ENCODE measurements at regions not wholly inside any gene's neighbourhood (a gene's known extent, or its start where the extent isn't known, plus 50 kb on each side); places are given as distances from the start of the nearest gene placed in this dataset.

- TF ChIP-seq CTCF (IDR thresholded peaks at IDR 0.05; ENCODE audit: insufficient read depth in 1 of 2, low read depth in 1 of 2, low read length in 1 of 2, severe bottlenecking in 1 of 2, unreplicated experiment in 1 of 2) = no peak
- DNase-seq = no peak
- no peaks in the 10 kb centered on the region for H3K36me3 ChIP-seq (ENCODE audit: control insufficient read depth, insufficient read depth, low read length)
- Mint-ChIP-seq H3K9me3 (ENCODE audit: unreplicated experiment) (peaks cover 13% of the 10 kb centered on the region), H3K27ac (ENCODE audit: unreplicated experiment) (no peak overlapping the region), H3K4me1 (ENCODE audit: low read depth, unreplicated experiment) (no peaks in the 10 kb centered on the region), H3K36me3 (ENCODE audit: insufficient read depth, unreplicated experiment) (no peaks in the 10 kb centered on the region), H3K27me3 (ENCODE audit: insufficient read depth, unreplicated experiment) (no peaks in the 10 kb centered on the region), H3K4me3 (ENCODE audit: unreplicated experiment) (no peak overlapping the region)
- H3K4me3 ChIP-seq (ENCODE audit: low read depth, low read length) = no peak overlapping the region
- BruUV-seq (replicated peaks) = no TSS peak
- intact Hi-C loops (cut with micrococcal nuclease; ENCODE audit: unreplicated experiment) = no loop called here
- H3K9me3 ChIP-seq = no peaks in the 10 kb centered on the region
- no peaks in the 10 kb centered on the region for H3K27me3 ChIP-seq (replicated peaks; ENCODE audit: control insufficient read depth, insufficient read depth, low read length)
- ChIA-PET CTCF (no interaction called here), POLR2A (no interaction called here)
- no peaks in the 10 kb centered on the region for H3K4me1 ChIP-seq
Observed at GRCh38 chr10:81473755-81474154, 401.2 kb upstream of the NRG3 start.

- H3K27me3 Mint-ChIP-seq (ENCODE audit: insufficient read depth, unreplicated experiment) = no peaks in the 10 kb centered on the region
- no peak overlapping the region for H3K27ac Mint-ChIP-seq (ENCODE audit: unreplicated experiment)
- Histone ChIP-seq H3K9me3 (no peaks in the 10 kb centered on the region), H3K4me1 (no peaks in the 10 kb centered on the region), H3K4me3 (ENCODE audit: low read depth, low read length) (no peak overlapping the region), H3K27me3 (replicated peaks; ENCODE audit: control insufficient read depth, insufficient read depth, low read length) (no peaks in the 10 kb centered on the region), H3K36me3 (ENCODE audit: control insufficient read depth, insufficient read depth, low read length) (no peaks in the 10 kb centered on the region)
- peak; percentile 11 to 17 for TF ChIP-seq CTCF (IDR thresholded peaks at IDR 0.05; ENCODE audit: insufficient read depth in 1 of 2, low read depth in 1 of 2, low read length in 1 of 2, severe bottlenecking in 1 of 2, unreplicated experiment in 1 of 2)
- POLR2A ChIA-PET = no interaction called here
- BruUV-seq (replicated peaks) = no TSS peak
- H3K9me3 Mint-ChIP-seq (ENCODE audit: unreplicated experiment) = peaks cover 3% of the 10 kb centered on the region
- no peak overlapping the region for H3K4me3 Mint-ChIP-seq (ENCODE audit: unreplicated experiment)
- DNase-seq = no peak
- CTCF ChIA-PET = no interaction called here
- no peaks in the 10 kb centered on the region for H3K36me3 Mint-ChIP-seq (ENCODE audit: insufficient read depth, unreplicated experiment)
- intact Hi-C loops (cut with micrococcal nuclease; ENCODE audit: unreplicated experiment) = no loop called here
- no peaks in the 10 kb centered on the region for H3K4me1 Mint-ChIP-seq (ENCODE audit: low read depth, unreplicated experiment)
Observed at GRCh38 chr10:81479316-81479715, 395.7 kb upstream of the NRG3 start.

- no peaks in the 10 kb centered on the region for H3K9me3 ChIP-seq
- no peak for DNase-seq
- H3K27me3 Mint-ChIP-seq (ENCODE audit: insufficient read depth, unreplicated experiment) = peaks cover 3% of the 10 kb centered on the region
- H3K36me3 Mint-ChIP-seq (ENCODE audit: insufficient read depth, unreplicated experiment) = no peaks in the 10 kb centered on the region
- no peaks in the 10 kb centered on the region for H3K9me3 Mint-ChIP-seq (ENCODE audit: unreplicated experiment)
- no peak overlapping the region for H3K4me3 ChIP-seq (ENCODE audit: low read depth, low read length)
- CTCF ChIA-PET = no interaction called here
- H3K4me1 Mint-ChIP-seq (ENCODE audit: low read depth, unreplicated experiment) = no peaks in the 10 kb centered on the region
- H3K36me3 ChIP-seq (ENCODE audit: control insufficient read depth, insufficient read depth, low read length) = no peaks in the 10 kb centered on the region
- H3K4me3 Mint-ChIP-seq (ENCODE audit: unreplicated experiment) = no peak overlapping the region
- TF ChIP-seq CTCF (IDR thresholded peaks at IDR 0.05; ENCODE audit: insufficient read depth in 1 of 2, low read depth in 1 of 2, low read length in 1 of 2, severe bottlenecking in 1 of 2, unreplicated experiment in 1 of 2) = no peak
- POLR2A ChIA-PET = no interaction called here
- no peaks in the 10 kb centered on the region for H3K27me3 ChIP-seq (replicated peaks; ENCODE audit: control insufficient read depth, insufficient read depth, low read length)
- no peak overlapping the region for H3K27ac Mint-ChIP-seq (ENCODE audit: unreplicated experiment)
- intact Hi-C loops (cut with micrococcal nuclease; ENCODE audit: unreplicated experiment) = no loop called here
- BruUV-seq (replicated peaks) = no TSS peak
- H3K4me1 ChIP-seq = no peaks in the 10 kb centered on the region
Observed at GRCh38 chr10:81496626-81497025, 378.4 kb upstream of the NRG3 start.
